Mucosa of descending colon (tissue), 3 donors: ENCODE measurements at regions not wholly inside any gene's neighbourhood (a gene's known extent, or its start where the extent isn't known, plus 50 kb on each side); places are given as distances from the start of the nearest gene placed in this dataset.

Source experiments
- ATAC-seq: fragments of 200-7000 bp; cut with Tn5 transposase; one replicate; pipeline ENCODE4 v1.9.1; 2020; ENCODE audit warnings: mild to moderate bottlenecking, moderate library complexity
- DNase-seq, 3 donors: peaks; one replicate each; pipeline ENCODE4 v3.0.0-alpha.2; 2020
- H3K36me3 ChIP-seq: fragments of 200-600 bp; one replicate; pipeline ENCODE4 v1.8.0; 2021; ENCODE audit warnings: low read depth, mild to moderate bottlenecking
- H3K4me1 ChIP-seq: fragments of 200-600 bp; one replicate; pipeline ENCODE4 v1.8.0; 2021; ENCODE audit warnings: low read depth, mild to moderate bottlenecking
- H3K4me3 ChIP-seq: fragments of 200-600 bp; one replicate; pipeline ENCODE4 v1.8.0; 2021; ENCODE audit warnings: mild to moderate bottlenecking
- H3K9me3 ChIP-seq: fragments of 200-600 bp; one replicate; pipeline ENCODE4 v1.8.0; 2021; ENCODE audit warnings: mild to moderate bottlenecking
- intact Hi-C, 2 donors: fragments of 100-400 bp; cut with DNase I in 1 of 2; cut with micrococcal nuclease in 1 of 2; formaldehyde crosslinking; loops; one replicate each; pipeline versions ENCODE4 v1.11.0 to v1.11.1; 2022; cut with DNase I, micrococcal nuclease
- TF ChIP-seq, protein P1 (sequence below): fragments of 200-600 bp; IDR thresholded peaks from one replicate; pipeline ENCODE4 v1.8.0; 2022; ENCODE audit warnings: antibody characterized with exemption, mild to moderate bottlenecking
- donor health status: DM: no; HTN: no; CAD: no; lungs with moderate emphysema.
- donor health status: DM: no; HTN: no; CAD: no.
- donor health status: DM: no; HTN: yes; CAD: no.

DNA sequence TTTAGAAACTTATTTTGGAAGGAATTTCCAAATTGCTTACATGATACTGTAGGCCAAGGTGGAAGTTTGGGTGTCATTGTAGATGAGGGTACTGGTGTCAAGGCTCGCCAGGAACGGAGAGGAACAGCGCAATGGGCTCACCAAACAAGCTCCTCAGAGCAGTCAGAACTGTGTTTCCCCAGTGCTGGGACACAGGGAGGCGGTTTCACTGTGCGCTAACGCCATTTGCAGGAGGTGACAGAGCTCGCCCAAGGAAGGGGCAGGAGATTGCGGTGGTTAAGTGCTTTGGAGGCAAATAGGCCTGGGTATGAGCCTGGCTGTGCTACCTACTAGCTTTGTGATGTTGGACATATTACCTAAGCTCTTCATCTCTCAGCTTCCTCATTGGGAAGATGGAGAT, 57.3 kb downstream of the HHEX start:
- no peak for DNase-seq
- Histone ChIP-seq H3K4me3 (no peak overlapping the region), H3K36me3 (no peaks in the 10 kb centered on the region), H3K4me1 (no peaks in the 10 kb centered on the region), H3K9me3 (no peaks in the 10 kb centered on the region)
- intact Hi-C loops: no loop called here
- TF ChIP-seq, protein P1, sequence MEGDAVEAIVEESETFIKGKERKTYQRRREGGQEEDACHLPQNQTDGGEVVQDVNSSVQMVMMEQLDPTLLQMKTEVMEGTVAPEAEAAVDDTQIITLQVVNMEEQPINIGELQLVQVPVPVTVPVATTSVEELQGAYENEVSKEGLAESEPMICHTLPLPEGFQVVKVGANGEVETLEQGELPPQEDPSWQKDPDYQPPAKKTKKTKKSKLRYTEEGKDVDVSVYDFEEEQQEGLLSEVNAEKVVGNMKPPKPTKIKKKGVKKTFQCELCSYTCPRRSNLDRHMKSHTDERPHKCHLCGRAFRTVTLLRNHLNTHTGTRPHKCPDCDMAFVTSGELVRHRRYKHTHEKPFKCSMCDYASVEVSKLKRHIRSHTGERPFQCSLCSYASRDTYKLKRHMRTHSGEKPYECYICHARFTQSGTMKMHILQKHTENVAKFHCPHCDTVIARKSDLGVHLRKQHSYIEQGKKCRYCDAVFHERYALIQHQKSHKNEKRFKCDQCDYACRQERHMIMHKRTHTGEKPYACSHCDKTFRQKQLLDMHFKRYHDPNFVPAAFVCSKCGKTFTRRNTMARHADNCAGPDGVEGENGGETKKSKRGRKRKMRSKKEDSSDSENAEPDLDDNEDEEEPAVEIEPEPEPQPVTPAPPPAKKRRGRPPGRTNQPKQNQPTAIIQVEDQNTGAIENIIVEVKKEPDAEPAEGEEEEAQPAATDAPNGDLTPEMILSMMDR: no peak
- ATAC-seq: no peak

DNA sequence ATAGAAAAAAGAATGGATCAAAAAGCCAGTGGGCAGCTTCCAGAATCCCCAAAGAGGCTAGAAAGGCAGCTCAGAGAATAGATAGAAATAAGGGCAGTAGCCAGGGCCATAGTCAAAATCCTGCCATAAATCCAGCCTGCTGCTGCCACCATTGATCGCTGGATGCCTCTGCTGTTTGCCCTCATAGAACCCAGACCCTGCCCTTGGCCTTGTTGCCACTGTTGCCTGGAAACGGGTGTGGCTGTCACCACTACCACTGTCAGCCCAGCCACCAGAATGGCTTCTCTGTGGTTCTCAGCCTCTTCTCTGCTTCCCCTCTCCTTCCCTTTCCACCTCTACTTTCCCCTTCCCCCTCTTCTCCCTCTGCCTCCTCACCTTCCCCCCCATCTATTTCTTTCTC, 57.8 kb downstream of the HHEX start:
- TF ChIP-seq, protein P1: no peak
- DNase-seq (peak in 2 of 3 donors; percentile 35 to 37), ATAC-seq (peak; percentile 69)
- Histone ChIP-seq H3K4me1 (no peaks in the 10 kb centered on the region), H3K9me3 (no peaks in the 10 kb centered on the region), H3K4me3 (no peak overlapping the region), H3K36me3 (no peaks in the 10 kb centered on the region)
- intact Hi-C loops: no loop called here

DNA sequence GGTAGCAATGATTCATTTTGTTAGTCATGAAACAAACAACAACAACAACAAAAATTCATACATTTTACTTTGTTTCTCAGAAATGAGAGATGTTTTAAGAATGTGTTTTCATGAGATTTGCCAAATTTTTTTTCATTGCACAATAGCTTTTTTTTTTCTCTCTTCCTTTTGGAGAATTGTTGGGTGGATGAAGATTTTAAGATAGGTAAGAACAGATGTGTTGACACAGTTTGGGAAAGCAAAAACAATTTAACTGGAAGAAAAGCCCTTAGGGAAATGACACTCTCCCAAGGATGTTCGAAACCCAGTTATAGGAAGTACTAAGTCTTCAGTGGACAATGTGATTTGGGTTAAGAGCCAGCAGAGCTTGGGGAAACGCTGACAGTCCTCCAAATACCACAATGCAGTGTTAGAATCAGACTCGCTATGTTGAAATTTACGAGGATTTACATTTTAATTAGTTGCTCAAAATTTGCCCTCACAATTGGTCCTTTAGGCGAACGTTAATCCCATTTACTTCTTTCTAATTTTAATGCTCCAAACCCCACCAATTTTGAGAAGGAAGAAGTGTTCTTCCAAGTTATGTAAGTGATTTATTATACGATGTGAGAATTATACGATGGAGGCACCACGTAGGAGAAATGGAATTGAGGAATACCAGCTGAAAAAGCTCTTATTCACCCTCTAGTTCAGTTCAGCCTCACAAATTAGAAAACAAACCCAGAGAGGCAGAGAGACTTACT, 61.2 kb downstream of the HHEX start:
- H3K36me3 ChIP-seq: no peaks in the 10 kb centered on the region
- H3K4me1 ChIP-seq: no peaks in the 10 kb centered on the region
- no peak overlapping the region for H3K4me3 ChIP-seq
- DNase-seq: no peak
- peak; percentile 28 for ATAC-seq
- intact Hi-C loops: no loop called here
- H3K9me3 ChIP-seq: no peaks in the 10 kb centered on the region
- TF ChIP-seq, protein P1: no peak

DNA sequence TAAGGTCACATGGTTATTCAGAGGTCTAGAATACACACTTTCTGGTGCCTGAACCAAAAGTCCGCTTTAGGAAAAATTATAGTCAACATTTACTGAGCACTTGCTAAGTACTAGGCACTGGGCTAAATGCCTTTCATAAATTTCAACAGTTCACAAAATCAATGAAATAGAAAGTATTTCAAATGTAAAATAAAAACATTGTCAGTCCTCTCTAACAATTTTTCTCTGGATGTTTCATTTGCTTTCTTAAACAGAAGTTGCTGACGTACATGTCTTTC, 61.7 kb downstream of the HHEX start:
- Histone ChIP-seq H3K4me3 (no peak overlapping the region), H3K4me1 (no peaks in the 10 kb centered on the region), H3K9me3 (no peaks in the 10 kb centered on the region), H3K36me3 (no peaks in the 10 kb centered on the region)
- TF ChIP-seq, protein P1: no peak
- intact Hi-C loops: no loop called here
- ATAC-seq: no peak
- DNase-seq: no peak

DNA sequence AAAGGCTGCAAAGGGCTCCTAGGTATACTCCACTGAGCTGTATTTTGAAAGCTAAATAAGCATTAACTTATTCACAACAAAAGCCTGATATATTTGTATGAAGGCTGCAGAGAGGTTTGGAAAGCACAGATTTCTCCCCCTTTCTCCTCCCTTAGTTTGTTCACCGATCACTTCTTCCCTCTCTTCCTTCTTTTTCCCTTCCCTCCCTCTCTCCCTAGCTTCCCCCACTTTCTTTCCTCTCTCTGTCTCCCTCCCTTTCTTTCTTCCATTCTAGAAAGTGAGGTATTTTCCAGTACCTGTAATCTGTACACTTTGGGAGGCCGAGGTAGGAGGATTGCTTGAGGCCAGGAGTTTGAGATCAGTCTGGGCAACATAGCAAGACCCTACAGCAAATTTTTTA, 62.1 kb downstream of the HHEX start:
- DNase-seq (no peak), ATAC-seq (no peak)
- H3K4me1 ChIP-seq: peaks cover under 1% of the 10 kb centered on the region
- TF ChIP-seq, protein P1: no peak
- H3K4me3 ChIP-seq: no peak overlapping the region
- no peaks in the 10 kb centered on the region for H3K36me3 ChIP-seq
- H3K9me3 ChIP-seq: no peaks in the 10 kb centered on the region
- intact Hi-C loops: no loop called here

DNA sequence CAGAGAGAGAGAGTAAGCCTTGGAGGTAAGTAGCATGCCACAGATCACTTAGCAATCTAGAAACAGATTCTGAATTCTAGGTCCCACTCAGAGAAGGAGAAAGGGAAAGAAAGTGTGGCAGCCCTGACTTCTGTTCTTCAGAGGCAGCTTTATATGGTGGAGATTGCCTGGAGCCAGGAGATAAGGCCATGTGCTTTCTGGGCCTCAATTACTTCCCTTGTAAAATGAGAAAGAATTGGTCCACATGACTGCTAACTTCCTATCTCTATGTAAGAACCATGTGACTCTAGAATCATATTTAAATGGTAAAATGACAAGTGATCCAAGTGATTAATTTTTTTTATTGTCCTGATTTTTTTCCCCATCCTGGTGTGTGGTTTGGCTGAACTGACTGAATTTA, 64.1 kb downstream of the HHEX start:
- ATAC-seq: no peak
- Histone ChIP-seq H3K4me3 (no peak overlapping the region), H3K9me3 (no peaks in the 10 kb centered on the region), H3K36me3 (no peaks in the 10 kb centered on the region), H3K4me1 (peaks cover 19% of the 10 kb centered on the region)
- TF ChIP-seq, protein P1: no peak
- DNase-seq: no peak
- intact Hi-C loops: no loop called here
